Smooth muscle cell (in vitro differentiated cells): ENCODE measurements at regions not wholly inside any gene's neighbourhood (a gene's known extent, or its start where the extent isn't known, plus 50 kb on each side); places are given as distances from the start of the nearest gene placed in this dataset.
"Not testable (repeated sequence)": the region's sequence is repeated elsewhere in the genome, so short reads cannot be mapped to it uniquely, and the experiment has no call there.

Experiments
- DNase-seq: peaks from one replicate; lab custom pipeline; 2025; ENCODE audit not compliant: unreplicated experiment; lab: John Stamatoyannopoulos, UW
- H2AFZ ChIP-seq: fragments of 200-600 bp; sonication (generic); 2 replicates; pipeline ENCODE4 v1.6.0; 2016; ENCODE audit warnings: antibody characterized with exemption, low read depth, mild to moderate bottlenecking
- H3F3A ChIP-seq: fragments of 200-600 bp; sonication (generic); 2 replicates; pipeline ENCODE4 v1.6.0; 2017; ENCODE audit warnings: antibody characterized with exemption, low read depth
- H3K27ac ChIP-seq: fragments of 200-600 bp; sonication (generic); 2 replicates; pipeline ENCODE4 v1.5.1; 2016; ENCODE audit warnings: low read depth, mild to moderate bottlenecking
- H3K27me3 ChIP-seq: fragments of 200-600 bp; sonication (generic); 2 replicates; pipeline ENCODE4 v1.6.1; 2016; ENCODE audit warnings: low read depth, mild to moderate bottlenecking
- H3K36me3 ChIP-seq: fragments of 200-600 bp; sonication (generic); 2 replicates; pipeline ENCODE4 v1.5.1; 2016; ENCODE audit warnings: low read depth
- H3K4me1 ChIP-seq: fragments of 200-600 bp; sonication (generic); 2 replicates; pipeline ENCODE4 v1.5.1; 2016; ENCODE audit warnings: low read depth
- H3K4me2 ChIP-seq: fragments of 200-600 bp; sonication (generic); 2 replicates; pipeline ENCODE4 v1.6.0; 2016; ENCODE audit warnings: mild to moderate bottlenecking
- H3K4me3 ChIP-seq: fragments of 200-600 bp; sonication (generic); 2 replicates; pipeline ENCODE4 v1.5.1; 2016; ENCODE audit warnings: mild to moderate bottlenecking
- H3K79me2 ChIP-seq: fragments of 200-600 bp; sonication (generic); 2 replicates; pipeline ENCODE4 v1.6.0; 2016; ENCODE audit warnings: low read depth, mild to moderate bottlenecking
- H3K9ac ChIP-seq: fragments of 200-600 bp; sonication (generic); 2 replicates; pipeline ENCODE4 v1.6.0; 2016; ENCODE audit warnings: low read depth
- H3K9me3 ChIP-seq: fragments of 200-600 bp; sonication (generic); replicated peaks from 2 replicates; pipeline ENCODE4 v1.5.1; 2016; ENCODE audit warnings: low read depth
- H4K20me1 ChIP-seq: fragments of 200-600 bp; sonication (generic); 2 replicates; pipeline ENCODE4 v1.6.0; 2016; ENCODE audit warnings: low read depth
- CTCF ChIP-seq: fragments of 200-600 bp; sonication (generic); IDR thresholded peaks from 2 replicates; pipeline ENCODE4 v1.5.1; 2017; ENCODE audit warnings: borderline replicate concordance, mild to moderate bottlenecking, antibody characterized with exemption; ENCODE audit not compliant: insufficient read depth, poor library complexity, severe bottlenecking
- WGBS: methylation state at CpG from one replicate; pipeline ENCODE4 v1.1.7; 2016; ENCODE audit warnings: low lambda C conversion rate; 5-methylcytosine and 5-hydroxymethylcytosine counted together

GRCh38 chr10:42177793-42178689 lies 460.3 kb downstream of the ZNF33B start:
- DNase-seq, H2AFZ ChIP-seq: not testable (repeated sequence)

GRCh38 chr10:42177077-42177792 lies 461.1 kb downstream of the ZNF33B start:
- Histone ChIP-seq H3F3A (no peaks in the 10 kb centered on the region), H4K20me1 (no peaks in the 10 kb centered on the region), H3K4me1 (no peaks in the 10 kb centered on the region), H3K4me3 (no peak overlapping the region), H3K4me2 (no peak overlapping the region), H3K27ac (no peak overlapping the region), H3K36me3 (no peaks in the 10 kb centered on the region), H3K9me3 (no peaks in the 10 kb centered on the region), H3K9ac (no peak overlapping the region), H3K27me3 (no peaks in the 10 kb centered on the region), H2AFZ (no peak overlapping the region), H3K79me2 (no peaks in the 10 kb centered on the region)
- DNase-seq: no peak
- WGBS: 96% methylated on average over 31 of the region's 93 CpGs
- TF ChIP-seq CTCF: no peak

More at GRCh38 chr10:42177793-42178689, 460.3 kb downstream of the ZNF33B start:
- not testable (repeated sequence) for H3K9me3 ChIP-seq, H3F3A ChIP-seq, H3K4me2 ChIP-seq, H3K4me3 ChIP-seq, H3K4me1 ChIP-seq, H3K79me2 ChIP-seq, H3K27me3 ChIP-seq, H4K20me1 ChIP-seq, H3K36me3 ChIP-seq, H3K27ac ChIP-seq, H3K9ac ChIP-seq
- 94% methylated on average over 29 of the region's 30 CpGs for WGBS
- TF ChIP-seq CTCF: peak; percentile 6

- 89% methylated on average over 46 of the region's 59 CpGs for WGBS
These were observed 487.8 kb downstream of the ZNF33B start for GRCh38 chr10:42150428-42151061.

More at GRCh38 chr10:42150428-42151061, 487.8 kb downstream of the ZNF33B start:
- no peak for DNase-seq
- Histone ChIP-seq H3K9me3 (peaks cover 4% of the 10 kb centered on the region), H3F3A (no peaks in the 10 kb centered on the region), H3K79me2 (no peaks in the 10 kb centered on the region), H4K20me1 (no peaks in the 10 kb centered on the region), H3K36me3 (no peaks in the 10 kb centered on the region), H3K4me2 (no peak overlapping the region), H3K4me1 (no peaks in the 10 kb centered on the region), H3K27ac (no peak overlapping the region), H3K9ac (no peak overlapping the region), H3K4me3 (no peak overlapping the region), H2AFZ (no peak overlapping the region), H3K27me3 (no peaks in the 10 kb centered on the region)
- TF ChIP-seq CTCF: no peak
